ENCODE measurements at regions not wholly inside any gene's neighbourhood (a gene's known extent, or its start where the extent isn't known, plus 50 kb on each side); places are given as distances from the start of the nearest gene placed in this dataset.
A peak's percentile ranks its signal among the peaks of the same experiment; 100 is the strongest.
"Not testable (repeated sequence)": the region's sequence is repeated elsewhere in the genome, so short reads cannot be mapped to it uniquely, and the experiment has no call there.

GRCh38 chr12:69030321-69030720 lies 97.3 kb upstream of the CPM start:
- DNase-seq = no peak

GRCh38 chr12:69036533-69036932 lies 103.6 kb upstream of the CPM start:
- no peak for DNase-seq

GRCh38 chr12:69036999-69037398 lies 104.0 kb upstream of the CPM start:
- no peak for DNase-seq

GRCh38 chr12:69039911-69040310 lies 106.9 kb upstream of the CPM start:
- no peak for DNase-seq

- no peak for DNase-seq
Observed at GRCh38 chr12:69042557-69042956, 109.6 kb upstream of the CPM start.

GRCh38 chr12:69042970-69043369 lies 110.0 kb upstream of the CPM start:
- DNase-seq = peak; percentile 60

GRCh38 chr12:69044887-69045286 lies 111.9 kb upstream of the CPM start:
- DNase-seq = no peak

GRCh38 chr12:69045430-69045829 lies 112.5 kb upstream of the CPM start:
- DNase-seq = no peak

GRCh38 chr12:69046363-69046762 lies 113.4 kb upstream of the CPM start:
- no peak for DNase-seq

- no peak for DNase-seq
Observed at GRCh38 chr12:69046920-69047319, 113.9 kb upstream of the CPM start.

- no peak for DNase-seq
Observed at GRCh38 chr12:69047990-69048389, 115.0 kb upstream of the CPM start.

GRCh38 chr12:69049855-69050254 lies 116.9 kb upstream of the CPM start:
- DNase-seq = not testable (repeated sequence)

GRCh38 chr12:69052613-69053408 lies 119.8 kb upstream of the CPM start:
- DNase-seq = no peak

- DNase-seq = no peak
Observed at GRCh38 chr12:69054343-69055056, 121.5 kb upstream of the CPM start.

- DNase-seq = no peak
Observed at GRCh38 chr12:69055280-69055679, 122.3 kb upstream of the CPM start.

GRCh38 chr12:69055706-69056105 lies 122.7 kb upstream of the CPM start:
- DNase-seq = no peak

- no peak for DNase-seq
Observed at GRCh38 chr12:69056743-69057515, 124.0 kb upstream of the CPM start.

- no peak for DNase-seq
Observed at GRCh38 chr12:69057742-69058141, 124.8 kb upstream of the CPM start.

- DNase-seq = no peak
Observed at GRCh38 chr12:69059465-69060457, 126.8 kb upstream of the CPM start.

- DNase-seq = no peak
Observed at GRCh38 chr12:69061574-69061973, 128.6 kb upstream of the CPM start.

- DNase-seq = no peak
Observed at GRCh38 chr12:69062621-69063237, 129.8 kb upstream of the CPM start.

Data from NCI-H345 (cell line).